HEK293 (cell line): ENCODE measurements at regions not wholly inside any gene's neighbourhood (a gene's known extent, or its start where the extent isn't known, plus 50 kb on each side); places are given as distances from the start of the nearest gene placed in this dataset.

Experiments
- CTCF ChIA-PET: fragments of 350-600 bp; formaldehyde crosslinking; extraction: SDS; loops from one replicate; lab custom pipeline; 2021; ENCODE audit warnings: antibody characterized with exemption; lab: Yijun Ruan, JAX
- POLR2A ChIA-PET: fragments of 300-600 bp; formaldehyde crosslinking; extraction: SDS; loops from one replicate; lab custom pipeline; 2020; ENCODE audit warnings: antibody characterized with exemption, inconsistent platforms; lab: Yijun Ruan, JAX
- H3K27ac ChIP-seq: fragments of 200-500 bp; sonication (Bioruptor generic); 2 replicates; pipeline ENCODE4 v1.5.1; 2014; ENCODE audit warnings: low read depth, low read length, control low read depth, inconsistent platforms; ENCODE audit errors: extremely low read depth
- H3K36me3 ChIP-seq, 2 experiments: fragments of 200-500 bp in 1 of 2; sonication (Bioruptor generic) in 1 of 2; 1 replicate in 1 of 2; 2 replicates in 1 of 2; pipeline ENCODE4 v1.5.1; 2014 to 2017; ENCODE audit warnings: inconsistent platforms in 2 of 2, low read length in 2 of 2; ENCODE audit not compliant: control insufficient read depth in 2 of 2, insufficient read depth in 1 of 2
- H3K4me1 ChIP-seq: fragments of 200-500 bp; sonication (Bioruptor generic); 2 replicates; pipeline ENCODE4 v1.5.1; 2014; ENCODE audit warnings: mild to moderate bottlenecking, low read length, inconsistent platforms; ENCODE audit not compliant: control insufficient read depth, insufficient read depth
- H3K4me3 ChIP-seq: 2 replicates; pipeline ENCODE4 v1.5.1; 2011; ENCODE audit warnings: low read depth, mild to moderate bottlenecking, control low read depth, low read length, moderate library complexity
- H3K9me3 ChIP-seq: fragments of 200-500 bp; sonication (Bioruptor generic); 2 replicates; pipeline ENCODE4 v1.5.1; 2014; ENCODE audit warnings: low read depth, low read length, inconsistent platforms; ENCODE audit not compliant: control insufficient read depth, insufficient read depth
- BCL11A ChIP-seq: fragments of 450-650 bp; formaldehyde crosslinking; IDR thresholded peaks from 2 replicates; pipeline ENCODE4 v1.5.1; 2016; ENCODE audit warnings: low read depth, missing biosample characterization, missing genetic modification characterization
- BCL11B ChIP-seq: fragments of 450-650 bp; formaldehyde crosslinking; IDR thresholded peaks from 2 replicates; pipeline ENCODE4 v1.5.1; 2016; ENCODE audit warnings: low read depth, missing biosample characterization, missing genetic modification characterization
- FEZF1 ChIP-seq: fragments of 450-650 bp; formaldehyde crosslinking; IDR thresholded peaks from 2 replicates; pipeline ENCODE4 v1.5.1; 2016; ENCODE audit warnings: missing biosample characterization, missing genetic modification characterization
- KLF1 ChIP-seq: fragments of 450-650 bp; formaldehyde crosslinking; IDR thresholded peaks from 2 replicates; pipeline ENCODE4 v1.5.1; 2016; ENCODE audit warnings: missing biosample characterization, missing genetic modification characterization
- PRDM1 ChIP-seq: fragments of 450-650 bp; formaldehyde crosslinking; IDR thresholded peaks from 2 replicates; pipeline ENCODE4; 2016; ENCODE audit warnings: missing biosample characterization, missing genetic modification characterization
- SCRT1 ChIP-seq: fragments of 450-650 bp; formaldehyde crosslinking; IDR thresholded peaks from 2 replicates; pipeline ENCODE4 v1.5.1; 2016; ENCODE audit warnings: missing biosample characterization, missing genetic modification characterization, borderline replicate concordance
- SP2 ChIP-seq: fragments of 450-650 bp; formaldehyde crosslinking; IDR thresholded peaks from 2 replicates; pipeline ENCODE4 v1.5.1; 2016; ENCODE audit warnings: missing biosample characterization, missing genetic modification characterization
- TCF7L2 ChIP-seq: IDR thresholded peaks from 2 replicates; pipeline ENCODE4 v1.6.1; 2011; ENCODE audit warnings: low read depth, mild to moderate bottlenecking, inconsistent platforms, low read length, moderate library complexity, borderline replicate concordance
- ZFHX2 ChIP-seq: fragments of 450-650 bp; formaldehyde crosslinking; conservative IDR thresholded peaks from 2 replicates; pipeline ENCODE4 v1.5.1; 2016; ENCODE audit warnings: missing biosample characterization, missing genetic modification characterization
- ZFP69B ChIP-seq: fragments of 450-650 bp; formaldehyde crosslinking; IDR thresholded peaks from 2 replicates; pipeline ENCODE4 v1.5.1; 2016; ENCODE audit warnings: missing biosample characterization, missing genetic modification characterization
- ZNF19 ChIP-seq: fragments of 450-650 bp; formaldehyde crosslinking; IDR thresholded peaks from 2 replicates; pipeline ENCODE4; 2016; ENCODE audit warnings: missing biosample characterization, missing genetic modification characterization, low read depth
- ZNF2 ChIP-seq: fragments of 450-650 bp; formaldehyde crosslinking; IDR thresholded peaks from 2 replicates; pipeline ENCODE4 v1.5.1; 2016; ENCODE audit warnings: missing biosample characterization, missing genetic modification characterization
- ZNF223 ChIP-seq: fragments of 450-650 bp; formaldehyde crosslinking; IDR thresholded peaks from 2 replicates; pipeline ENCODE4 v1.5.1; 2016; ENCODE audit warnings: missing biosample characterization, missing genetic modification characterization
- ZNF274 ChIP-seq, 2 experiments: fragments of 200-500 bp in 1 of 2; fragments of 450-650 bp in 1 of 2; sonication (Bioruptor generic) in 1 of 2; formaldehyde crosslinking in 1 of 2; IDR thresholded peaks; 2 replicates each; pipeline versions ENCODE4 v1.5.1 to v1.6.1; 2014 to 2016; ENCODE audit warnings: borderline replicate concordance in 1 of 2, inconsistent platforms in 1 of 2, low read length in 1 of 2, missing biosample characterization in 1 of 2, missing genetic modification characterization in 1 of 2
- ZNF335 ChIP-seq: fragments of 450-650 bp; formaldehyde crosslinking; conservative IDR thresholded peaks from 2 replicates; pipeline ENCODE4 v1.5.1; 2016; ENCODE audit warnings: missing biosample characterization, missing genetic modification characterization
- ZNF354C ChIP-seq: fragments of 450-650 bp; formaldehyde crosslinking; IDR thresholded peaks from 2 replicates; pipeline ENCODE4 v1.5.1; 2016; ENCODE audit warnings: missing biosample characterization, missing genetic modification characterization, low read depth, borderline replicate concordance
- ZNF48 ChIP-seq: fragments of 450-650 bp; formaldehyde crosslinking; IDR thresholded peaks from 2 replicates; pipeline ENCODE4 v1.5.1; 2016; ENCODE audit warnings: missing biosample characterization, missing genetic modification characterization
- ZNF530 ChIP-seq: fragments of 450-650 bp; formaldehyde crosslinking; IDR thresholded peaks from 2 replicates; pipeline ENCODE4 v1.5.1; 2016; ENCODE audit warnings: low read depth, missing biosample characterization, missing genetic modification characterization
- ZNF626 ChIP-seq: fragments of 450-650 bp; sonication (Bioruptor Pico); formaldehyde crosslinking; IDR thresholded peaks from 2 replicates; pipeline ENCODE4 v1.5.1; 2018; ENCODE audit warnings: missing biosample characterization, missing genetic modification characterization, inconsistent platforms
- ZNF677 ChIP-seq: fragments of 450-650 bp; IDR thresholded peaks from 2 replicates; pipeline ENCODE4 v1.5.0; 2018; ENCODE audit warnings: missing biosample characterization, mild to moderate bottlenecking, missing genetic modification characterization, moderate library complexity
- ZNF776 ChIP-seq: fragments of 450-650 bp; formaldehyde crosslinking; IDR thresholded peaks from 2 replicates; pipeline ENCODE4 v1.5.0; 2017; ENCODE audit warnings: missing biosample characterization, missing genetic modification characterization, borderline replicate concordance
- ZNF843 ChIP-seq: fragments of 450-650 bp; formaldehyde crosslinking; IDR thresholded peaks from 2 replicates; pipeline ENCODE4 v1.5.1; 2016; ENCODE audit warnings: missing biosample characterization, missing genetic modification characterization
- ZSCAN30 ChIP-seq: fragments of 450-650 bp; IDR thresholded peaks from 2 replicates; pipeline ENCODE4 v1.5.1; 2018; ENCODE audit warnings: missing biosample characterization, mild to moderate bottlenecking, missing genetic modification characterization, moderate library complexity
- TF ChIP-seq, protein P1 (sequence below): fragments of 450-650 bp; formaldehyde crosslinking; IDR thresholded peaks from 2 replicates; pipeline ENCODE4 v1.5.1; 2016; ENCODE audit warnings: missing biosample characterization, missing genetic modification characterization, borderline replicate concordance
- TF ChIP-seq, protein P2 (sequence below): fragments of 450-650 bp; formaldehyde crosslinking; IDR thresholded peaks from 2 replicates; pipeline ENCODE4 v1.5.1; 2016; ENCODE audit warnings: missing biosample characterization, missing genetic modification characterization

GRCh38 chr3:40631341-40631995 is 106.7 kb downstream of the ZNF621 start:
- POLR2A ChIA-PET = no interaction called here

GRCh38 chr3:40637906-40638305 is 113.1 kb downstream of the ZNF621 start:
- H3K27ac ChIP-seq = no peak overlapping the region
- no peaks in the 10 kb centered on the region for H3K4me1 ChIP-seq
- H3K4me3 ChIP-seq = no peak overlapping the region
- CTCF ChIA-PET = no interaction called here
- H3K36me3 ChIP-seq = no peaks in the 10 kb centered on the region
- POLR2A ChIA-PET = no interaction called here
- H3K9me3 ChIP-seq = no peaks in the 10 kb centered on the region
- TF ChIP-seq ZNF776 (tag by site-specific recombination) (no peak), ZFP69B (tag by site-specific recombination) (no peak), ZNF335 (no peak), SP2 (tag by site-specific recombination) (no peak), ZNF354C (tag by site-specific recombination) (no peak)
- TF ChIP-seq, all 188 proteins: peak for 0

More at GRCh38 chr3:40631341-40631995, 106.7 kb downstream of the ZNF621 start:
- TF ChIP-seq ZNF223 (tag by site-specific recombination) = no peak
- TF ChIP-seq ZNF776 (tag by site-specific recombination) = no peak
- TF ChIP-seq ZNF626 (tag by site-specific recombination) = no peak
- TF ChIP-seq KLF1 (tag by site-specific recombination) = peak; percentile 45; the same call in 1 of the 2 replicates
- no peak for TF ChIP-seq BCL11B (tag by site-specific recombination)
- Histone ChIP-seq H3K4me3 (no peak overlapping the region), H3K9me3 (no peaks in the 10 kb centered on the region), H3K27ac (no peak overlapping the region), H3K4me1 (no peaks in the 10 kb centered on the region), H3K36me3 (no peaks in the 10 kb centered on the region)
- CTCF ChIA-PET = interaction anchor here (0.6 kb wide), 1 partner anchor 304 kb away, joined by 4 read pairs; no protein-coding TSS in a partner anchor

- H3K36me3 ChIP-seq = no peaks in the 10 kb centered on the region
- H3K4me1 ChIP-seq = no peaks in the 10 kb centered on the region
- H3K9me3 ChIP-seq = no peaks in the 10 kb centered on the region
- H3K4me3 ChIP-seq = no peak overlapping the region
- POLR2A ChIA-PET = no interaction called here
- CTCF ChIA-PET = no interaction called here
- H3K27ac ChIP-seq = no peak overlapping the region
- TF ChIP-seq, protein P1, sequence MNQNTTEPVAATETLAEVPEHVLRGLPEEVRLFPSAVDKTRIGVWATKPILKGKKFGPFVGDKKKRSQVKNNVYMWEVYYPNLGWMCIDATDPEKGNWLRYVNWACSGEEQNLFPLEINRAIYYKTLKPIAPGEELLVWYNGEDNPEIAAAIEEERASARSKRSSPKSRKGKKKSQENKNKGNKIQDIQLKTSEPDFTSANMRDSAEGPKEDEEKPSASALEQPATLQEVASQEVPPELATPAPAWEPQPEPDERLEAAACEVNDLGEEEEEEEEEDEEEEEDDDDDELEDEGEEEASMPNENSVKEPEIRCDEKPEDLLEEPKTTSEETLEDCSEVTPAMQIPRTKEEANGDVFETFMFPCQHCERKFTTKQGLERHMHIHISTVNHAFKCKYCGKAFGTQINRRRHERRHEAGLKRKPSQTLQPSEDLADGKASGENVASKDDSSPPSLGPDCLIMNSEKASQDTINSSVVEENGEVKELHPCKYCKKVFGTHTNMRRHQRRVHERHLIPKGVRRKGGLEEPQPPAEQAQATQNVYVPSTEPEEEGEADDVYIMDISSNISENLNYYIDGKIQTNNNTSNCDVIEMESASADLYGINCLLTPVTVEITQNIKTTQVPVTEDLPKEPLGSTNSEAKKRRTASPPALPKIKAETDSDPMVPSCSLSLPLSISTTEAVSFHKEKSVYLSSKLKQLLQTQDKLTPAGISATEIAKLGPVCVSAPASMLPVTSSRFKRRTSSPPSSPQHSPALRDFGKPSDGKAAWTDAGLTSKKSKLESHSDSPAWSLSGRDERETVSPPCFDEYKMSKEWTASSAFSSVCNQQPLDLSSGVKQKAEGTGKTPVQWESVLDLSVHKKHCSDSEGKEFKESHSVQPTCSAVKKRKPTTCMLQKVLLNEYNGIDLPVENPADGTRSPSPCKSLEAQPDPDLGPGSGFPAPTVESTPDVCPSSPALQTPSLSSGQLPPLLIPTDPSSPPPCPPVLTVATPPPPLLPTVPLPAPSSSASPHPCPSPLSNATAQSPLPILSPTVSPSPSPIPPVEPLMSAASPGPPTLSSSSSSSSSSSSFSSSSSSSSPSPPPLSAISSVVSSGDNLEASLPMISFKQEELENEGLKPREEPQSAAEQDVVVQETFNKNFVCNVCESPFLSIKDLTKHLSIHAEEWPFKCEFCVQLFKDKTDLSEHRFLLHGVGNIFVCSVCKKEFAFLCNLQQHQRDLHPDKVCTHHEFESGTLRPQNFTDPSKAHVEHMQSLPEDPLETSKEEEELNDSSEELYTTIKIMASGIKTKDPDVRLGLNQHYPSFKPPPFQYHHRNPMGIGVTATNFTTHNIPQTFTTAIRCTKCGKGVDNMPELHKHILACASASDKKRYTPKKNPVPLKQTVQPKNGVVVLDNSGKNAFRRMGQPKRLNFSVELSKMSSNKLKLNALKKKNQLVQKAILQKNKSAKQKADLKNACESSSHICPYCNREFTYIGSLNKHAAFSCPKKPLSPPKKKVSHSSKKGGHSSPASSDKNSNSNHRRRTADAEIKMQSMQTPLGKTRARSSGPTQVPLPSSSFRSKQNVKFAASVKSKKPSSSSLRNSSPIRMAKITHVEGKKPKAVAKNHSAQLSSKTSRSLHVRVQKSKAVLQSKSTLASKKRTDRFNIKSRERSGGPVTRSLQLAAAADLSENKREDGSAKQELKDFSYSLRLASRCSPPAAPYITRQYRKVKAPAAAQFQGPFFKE = no peak
- no peak for TF ChIP-seq ZNF843 (tag by site-specific recombination)
- no peak for TF ChIP-seq ZNF677
- TF ChIP-seq ZNF48 (tag by site-specific recombination) = no peak
- TF ChIP-seq ZNF530 (tag by site-specific recombination) = no peak
- no peak for TF ChIP-seq TCF7L2
- no peak for TF ChIP-seq ZNF19 (tag by site-specific recombination)
- TF ChIP-seq FEZF1 (tag by site-specific recombination) = no peak
- TF ChIP-seq, protein P2, sequence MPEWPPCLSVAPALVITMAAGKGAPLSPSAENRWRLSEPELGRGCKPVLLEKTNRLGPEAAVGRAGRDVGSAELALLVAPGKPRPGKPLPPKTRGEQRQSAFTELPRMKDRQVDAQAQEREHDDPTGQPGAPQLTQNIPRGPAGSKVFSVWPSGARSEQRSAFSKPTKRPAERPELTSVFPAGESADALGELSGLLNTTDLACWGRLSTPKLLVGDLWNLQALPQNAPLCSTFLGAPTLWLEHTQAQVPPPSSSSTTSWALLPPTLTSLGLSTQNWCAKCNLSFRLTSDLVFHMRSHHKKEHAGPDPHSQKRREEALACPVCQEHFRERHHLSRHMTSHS = no peak
- TF ChIP-seq ZFHX2 = no peak
- no peak for TF ChIP-seq BCL11A (tag by site-specific recombination)
- TF ChIP-seq ZSCAN30 (tag by site-specific recombination) = no peak
- no peak for TF ChIP-seq ZNF274 (IDR thresholded peaks at IDR 0.05; ENCODE audit: low read length)
- TF ChIP-seq ZNF274 (tag by site-specific recombination; IDR thresholded peaks at IDR 0.05; ENCODE audit: borderline replicate concordance) = no peak
- no peak for TF ChIP-seq ZNF2
- no peak for TF ChIP-seq SCRT1 (tag by site-specific recombination)
- TF ChIP-seq PRDM1 (tag by site-specific recombination) = no peak
Observed at GRCh38 chr3:40639006-40639405, 114.2 kb downstream of the ZNF621 start.
